ENCODE measurements at regions not wholly inside any gene's neighbourhood (a gene's known extent, or its start where the extent isn't known, plus 50 kb on each side); places are given as distances from the start of the nearest gene placed in this dataset.

DNA sequence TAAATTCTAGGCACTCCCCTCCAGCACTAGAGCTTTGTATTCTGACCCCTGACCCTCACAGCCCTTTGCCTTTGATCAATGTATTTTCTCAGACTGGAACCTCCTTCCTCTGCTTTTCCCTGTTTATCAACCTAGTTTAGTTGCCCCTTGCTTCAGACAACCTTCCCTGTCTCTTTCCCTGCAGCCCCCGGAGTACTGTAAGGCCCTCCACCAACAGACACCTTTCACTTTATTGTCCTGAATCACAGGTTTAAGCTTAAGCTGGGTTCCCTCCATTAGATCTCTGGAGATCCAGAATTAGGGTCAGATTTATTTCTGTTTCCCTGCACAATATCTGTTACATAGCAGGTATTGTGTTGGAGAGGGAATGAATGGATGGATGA lies 140.2 kb downstream of the DDX1 start:
- ChIA-PET CTCF (no interaction called here), POLR2A (no interaction called here)
- Mint-ChIP-seq H3K9me3 (no peaks in the 10 kb centered on the region), H3K4me1 (ENCODE audit: low read depth) (no peaks in the 10 kb centered on the region), H3K36me3 (ENCODE audit: low read depth) (no peaks in the 10 kb centered on the region), H3K4me3 (no peak overlapping the region), H3K27me3 (peaks cover 15% of the 10 kb centered on the region), H3K27ac (no peak overlapping the region)
- H3K4me1 ChIP-seq (ENCODE audit: insufficient read depth, low read length), result no peaks in the 10 kb centered on the region
- no peak overlapping the region for H3K4me3 ChIP-seq (ENCODE audit: low read length)
- H3K27ac ChIP-seq (ENCODE audit: low read depth in 1 of 2, low read length in 2 of 2), result no peak overlapping the region
- intact Hi-C loops (cut with DNase I, micrococcal nuclease), result no loop called here
- no peaks in the 10 kb centered on the region for H3K27me3 ChIP-seq (ENCODE audit: control insufficient read depth in 1 of 2, insufficient read depth in 2 of 2, low read length in 2 of 2)
- ATAC-seq (ENCODE audit: poor library complexity) (no peak), DNase-seq (no peak)
- TF ChIP-seq, protein P1, sequence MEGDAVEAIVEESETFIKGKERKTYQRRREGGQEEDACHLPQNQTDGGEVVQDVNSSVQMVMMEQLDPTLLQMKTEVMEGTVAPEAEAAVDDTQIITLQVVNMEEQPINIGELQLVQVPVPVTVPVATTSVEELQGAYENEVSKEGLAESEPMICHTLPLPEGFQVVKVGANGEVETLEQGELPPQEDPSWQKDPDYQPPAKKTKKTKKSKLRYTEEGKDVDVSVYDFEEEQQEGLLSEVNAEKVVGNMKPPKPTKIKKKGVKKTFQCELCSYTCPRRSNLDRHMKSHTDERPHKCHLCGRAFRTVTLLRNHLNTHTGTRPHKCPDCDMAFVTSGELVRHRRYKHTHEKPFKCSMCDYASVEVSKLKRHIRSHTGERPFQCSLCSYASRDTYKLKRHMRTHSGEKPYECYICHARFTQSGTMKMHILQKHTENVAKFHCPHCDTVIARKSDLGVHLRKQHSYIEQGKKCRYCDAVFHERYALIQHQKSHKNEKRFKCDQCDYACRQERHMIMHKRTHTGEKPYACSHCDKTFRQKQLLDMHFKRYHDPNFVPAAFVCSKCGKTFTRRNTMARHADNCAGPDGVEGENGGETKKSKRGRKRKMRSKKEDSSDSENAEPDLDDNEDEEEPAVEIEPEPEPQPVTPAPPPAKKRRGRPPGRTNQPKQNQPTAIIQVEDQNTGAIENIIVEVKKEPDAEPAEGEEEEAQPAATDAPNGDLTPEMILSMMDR (IDR thresholded peaks at IDR 0.05), result no peak
- peaks cover 0 to 6% of the 10 kb centered on the region in 2 experiments for H3K9me3 ChIP-seq (ENCODE audit: control insufficient read depth in 1 of 2, insufficient read depth in 1 of 2, low read length in 2 of 2)
- no peaks in the 10 kb centered on the region for H3K36me3 ChIP-seq (ENCODE audit: insufficient read depth, low read length)

DNA sequence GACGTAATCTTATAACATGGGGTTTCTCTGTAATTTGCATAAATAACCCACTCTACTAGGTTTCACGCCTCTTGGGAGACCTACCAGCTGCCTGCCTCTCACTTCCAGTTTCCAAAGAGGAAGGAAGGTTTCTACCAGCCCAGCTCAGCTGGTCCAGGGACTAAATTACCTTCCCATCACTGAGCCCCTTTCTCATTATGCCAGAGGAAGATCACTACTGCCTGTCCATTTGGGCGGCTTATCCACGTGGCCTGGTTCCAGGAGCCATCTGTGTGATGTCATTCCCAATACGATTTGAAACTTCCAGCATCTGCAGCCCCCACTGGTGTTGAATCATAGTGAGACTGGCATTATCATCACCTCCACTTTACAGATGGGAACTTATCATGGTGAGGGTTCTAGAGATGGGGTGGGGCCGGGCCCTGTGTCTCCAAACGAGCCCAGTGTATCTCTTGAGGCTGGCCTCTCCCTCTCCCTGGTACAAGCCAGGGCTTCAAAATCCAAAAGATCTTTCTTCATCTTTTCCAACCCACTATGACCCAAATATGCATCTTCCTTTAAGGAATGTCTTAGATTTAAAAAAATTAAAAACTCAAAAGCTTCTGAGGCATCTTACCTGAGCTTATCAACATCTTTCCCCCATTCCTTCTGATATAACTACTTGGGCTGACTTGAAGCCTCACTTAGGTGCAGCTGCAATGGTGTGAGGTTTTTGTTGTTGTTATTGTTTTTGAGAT lies 140.8 kb downstream of the DDX1 start:
- Mint-ChIP-seq H3K27ac (no peak overlapping the region), H3K27me3 (peaks cover 13% of the 10 kb centered on the region), H3K4me3 (no peak overlapping the region), H3K4me1 (ENCODE audit: low read depth) (no peaks in the 10 kb centered on the region), H3K9me3 (no peaks in the 10 kb centered on the region), H3K36me3 (ENCODE audit: low read depth) (no peaks in the 10 kb centered on the region)
- TF ChIP-seq, protein P1 (IDR thresholded peaks at IDR 0.05), result no peak
- ATAC-seq (ENCODE audit: poor library complexity), result no peak
- Histone ChIP-seq H3K27ac (ENCODE audit: low read depth in 1 of 2, low read length in 2 of 2) (no peak overlapping the region), H3K4me3 (ENCODE audit: low read length) (no peak overlapping the region), H3K4me1 (ENCODE audit: insufficient read depth, low read length) (no peaks in the 10 kb centered on the region), H3K36me3 (ENCODE audit: insufficient read depth, low read length) (no peaks in the 10 kb centered on the region), H3K9me3 (ENCODE audit: control insufficient read depth in 1 of 2, insufficient read depth in 1 of 2, low read length in 2 of 2) (peaks cover 0 to 6% of the 10 kb centered on the region in 2 experiments), H3K27me3 (ENCODE audit: control insufficient read depth in 1 of 2, insufficient read depth in 2 of 2, low read length in 2 of 2) (no peaks in the 10 kb centered on the region)
- intact Hi-C loops (cut with DNase I, micrococcal nuclease), result no loop called here
- DNase-seq, result no peak
- POLR2A ChIA-PET, result no interaction called here
- CTCF ChIA-PET, result no interaction called here

DNA sequence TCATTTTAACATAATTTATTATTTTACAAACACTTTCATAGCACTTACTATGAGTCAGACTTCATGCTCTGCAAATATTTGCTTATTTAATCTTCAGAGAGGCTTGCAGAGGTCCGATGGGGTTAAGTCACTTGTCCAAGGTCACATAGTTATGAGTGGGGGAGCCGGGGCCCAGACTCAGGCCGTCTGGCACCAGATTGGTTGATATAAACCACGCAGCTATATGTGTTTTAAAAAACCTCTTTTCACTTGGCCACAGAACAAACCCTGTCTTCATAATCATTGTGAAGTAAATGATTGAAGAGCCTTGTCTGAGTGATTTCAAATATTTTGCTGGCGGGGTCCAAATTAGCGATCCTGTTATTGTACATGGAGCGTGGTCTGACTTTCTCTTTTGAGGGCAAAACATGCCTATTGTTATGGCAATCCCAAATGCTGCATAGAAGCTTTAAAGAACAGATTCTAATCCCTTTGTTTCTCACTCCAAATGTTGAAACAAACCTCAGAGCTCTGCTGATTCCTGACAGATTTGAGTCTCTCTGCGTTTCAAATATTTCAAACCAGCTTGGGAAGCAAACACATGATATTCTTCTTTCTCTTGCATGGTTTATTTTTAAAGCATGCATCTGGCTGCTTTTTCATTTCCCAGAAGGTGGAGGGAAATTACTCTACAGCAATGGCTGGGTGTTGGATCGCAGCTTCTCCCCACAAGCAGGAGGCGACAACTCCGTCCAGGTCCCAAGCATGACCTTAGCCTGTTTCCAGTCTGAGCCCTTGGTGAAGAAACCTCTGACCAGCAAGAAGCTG lies 142.4 kb downstream of the DDX1 start:
- Mint-ChIP-seq H3K36me3 (ENCODE audit: low read depth) (no peaks in the 10 kb centered on the region), H3K4me1 (ENCODE audit: low read depth) (no peaks in the 10 kb centered on the region), H3K9me3 (no peaks in the 10 kb centered on the region), H3K27me3 (peaks cover 11% of the 10 kb centered on the region), H3K27ac (no peak overlapping the region), H3K4me3 (no peak overlapping the region)
- Histone ChIP-seq H3K27ac (ENCODE audit: low read depth in 1 of 2, low read length in 2 of 2) (no peak overlapping the region), H3K4me3 (ENCODE audit: low read length) (no peak overlapping the region), H3K27me3 (ENCODE audit: control insufficient read depth in 1 of 2, insufficient read depth in 2 of 2, low read length in 2 of 2) (no peaks in the 10 kb centered on the region), H3K36me3 (ENCODE audit: insufficient read depth, low read length) (no peaks in the 10 kb centered on the region), H3K4me1 (ENCODE audit: insufficient read depth, low read length) (no peaks in the 10 kb centered on the region), H3K9me3 (ENCODE audit: control insufficient read depth in 1 of 2, insufficient read depth in 1 of 2, low read length in 2 of 2) (peaks cover 0 to 6% of the 10 kb centered on the region in 2 experiments)
- TF ChIP-seq, protein P1 (IDR thresholded peaks at IDR 0.05), result no peak
- POLR2A ChIA-PET, result no interaction called here
- CTCF ChIA-PET, result no interaction called here
- ATAC-seq (ENCODE audit: poor library complexity) (no peak), DNase-seq (no peak)
- intact Hi-C loops (cut with DNase I, micrococcal nuclease), result no loop called here
